H1 (cell line): ENCODE measurements at regions not wholly inside any gene's neighbourhood (a gene's known extent, or its start where the extent isn't known, plus 50 kb on each side); places are given as distances from the start of the nearest gene placed in this dataset.

Experiments
- CHD7 ChIP-seq: fragments of 300-600 bp; sonication (generic); IDR thresholded peaks from 2 replicates; pipeline ENCODE4 v1.7.1; 2012; ENCODE audit warnings: low read length, moderate library complexity, mild to moderate bottlenecking, inconsistent platforms; ENCODE audit not compliant: insufficient replicate concordance
- CTBP2 ChIP-seq: IDR thresholded peaks from 2 replicates; pipeline ENCODE4 v1.7.0; 2011; ENCODE audit warnings: borderline replicate concordance, mild to moderate bottlenecking, moderate library complexity, mixed read lengths, low read length; ENCODE audit not compliant: insufficient read depth, insufficient read length
- EZH2 ChIP-seq: fragments of 200-600 bp; sonication (generic); IDR thresholded peaks from 2 replicates; pipeline ENCODE4 v1.7.1; 2012; ENCODE audit warnings: low read depth, mild to moderate bottlenecking, moderate library complexity, low read length, inconsistent platforms; ENCODE audit not compliant: severe bottlenecking
- JUND ChIP-seq: IDR thresholded peaks from 2 replicates; pipeline ENCODE4 v1.6.1; 2011; ENCODE audit warnings: mild to moderate bottlenecking, improper control_type of control experiment, low read length
- NRF1 ChIP-seq: IDR thresholded peaks from 2 replicates; pipeline ENCODE4 v1.6.1; 2011; ENCODE audit warnings: mild to moderate bottlenecking, low read depth, low read length, improper control_type of control experiment
- SAP30 ChIP-seq: fragments of 300-600 bp; sonication (generic); IDR thresholded peaks from 2 replicates; pipeline ENCODE4 v1.7.1; 2012; ENCODE audit warnings: low read length, moderate library complexity, mild to moderate bottlenecking, inconsistent platforms; ENCODE audit not compliant: insufficient read depth, insufficient replicate concordance
- SP1 ChIP-seq: IDR thresholded peaks from 2 replicates; pipeline ENCODE4 v1.6.1; 2011; ENCODE audit warnings: low read depth, low read length
- SRF ChIP-seq: IDR thresholded peaks from 2 replicates; pipeline ENCODE4 v1.6.1; 2011; ENCODE audit warnings: mild to moderate bottlenecking, low read depth, low read length, moderate library complexity
- TAF1 ChIP-seq: IDR thresholded peaks from 2 replicates; pipeline ENCODE4 v1.6.1; 2011; ENCODE audit warnings: mild to moderate bottlenecking, low read depth, low read length
- TCF12 ChIP-seq: IDR thresholded peaks from 2 replicates; pipeline ENCODE4 v1.6.1; 2011; ENCODE audit warnings: low read depth, mild to moderate bottlenecking, low read length
- YY1 ChIP-seq: IDR thresholded peaks from 2 replicates; pipeline ENCODE4 v1.6.1; 2011; ENCODE audit warnings: low read depth, mild to moderate bottlenecking, low read length

- TF ChIP-seq CHD7 (no peak), JUND (no peak), NRF1 (no peak), EZH2 (no peak), CTBP2 (no peak), YY1 (no peak), TAF1 (no peak), SRF (no peak), SP1 (no peak), TCF12 (no peak), SAP30 (no peak)
These were observed 514.8 kb upstream of the ADARB2 start (continued) for GRCh38 chr10:2252096-2252495.
